DND-41 (cell line): ENCODE measurements at regions not wholly inside any gene's neighbourhood (a gene's known extent, or its start where the extent isn't known, plus 50 kb on each side); places are given as distances from the start of the nearest gene placed in this dataset.

Experiments used
- ATAC-seq: fragments of 200-7000 bp; cut with Tn5 transposase; 3 replicates; pipeline ENCODE4 v1.9.1; 2021; ENCODE audit warnings: low read depth; ENCODE audit not compliant: insufficient read depth
- DNase-seq: peaks from one replicate; pipeline ENCODE4 v3.0.0-alpha.2; 2020
- H2AFZ ChIP-seq: 2 replicates; pipeline ENCODE4 v1.6.0; 2012; ENCODE audit warnings: low read depth, low read length
- H3K27ac ChIP-seq: 2 replicates; pipeline ENCODE4 v1.5.1; 2012; ENCODE audit warnings: low read length, inconsistent platforms
- H3K27me3 ChIP-seq: fragments of 200-600 bp; sonication (generic); 2 replicates; pipeline ENCODE4 v1.6.0; 2012; ENCODE audit warnings: low read length, mild to moderate bottlenecking, inconsistent platforms; ENCODE audit not compliant: insufficient read depth, poor library complexity
- H3K36me3 ChIP-seq: 2 replicates; pipeline ENCODE4 v1.5.1; 2012; ENCODE audit warnings: low read length, inconsistent platforms; ENCODE audit not compliant: insufficient read depth
- H3K4me1 ChIP-seq: 2 replicates; pipeline ENCODE4 v1.5.1; 2012; ENCODE audit warnings: mild to moderate bottlenecking, low read length; ENCODE audit not compliant: insufficient read depth
- H3K4me2 ChIP-seq: 2 replicates; pipeline ENCODE4 v1.6.0; 2012; ENCODE audit warnings: mild to moderate bottlenecking, moderate library complexity, low read length, inconsistent platforms; ENCODE audit not compliant: insufficient read depth
- H3K4me3 ChIP-seq, 2 experiments: fragments of 200-600 bp in 1 of 2; shearing (Covaris generic) in 1 of 2; 2 replicates each; pipeline ENCODE4 v1.5.1; 2012 to 2016; ENCODE audit warnings: inconsistent platforms in 2 of 2, low read length in 2 of 2, mild to moderate bottlenecking in 2 of 2, low read depth in 1 of 2, moderate library complexity in 1 of 2
- H3K79me2 ChIP-seq: 2 replicates; pipeline ENCODE4 v1.6.0; 2012; ENCODE audit warnings: low read length, inconsistent platforms; ENCODE audit not compliant: insufficient read depth
- H3K9ac ChIP-seq: 2 replicates; pipeline ENCODE4 v1.6.0; 2012; ENCODE audit warnings: low read depth, mild to moderate bottlenecking, inconsistent platforms, low read length, moderate library complexity
- H3K9me3 ChIP-seq: 2 replicates; pipeline ENCODE4 v1.5.1; 2012; ENCODE audit warnings: low read length, moderate library complexity, mild to moderate bottlenecking, inconsistent platforms; ENCODE audit not compliant: insufficient read depth, severe bottlenecking
- H4K20me1 ChIP-seq: 2 replicates; pipeline ENCODE4 v1.6.0; 2012; ENCODE audit warnings: low read length; ENCODE audit not compliant: insufficient read depth
- EZH2 ChIP-seq: IDR thresholded peaks from 3 replicates; pipeline ENCODE4 v1.6.1; 2012; ENCODE audit warnings: borderline replicate concordance, low read depth, mild to moderate bottlenecking, moderate library complexity, low read length, inconsistent platforms; ENCODE audit not compliant: severe bottlenecking
- TF ChIP-seq, protein P1 (sequence below): IDR thresholded peaks from 2 replicates; pipeline ENCODE4 v1.5.1; 2012; ENCODE audit warnings: borderline replicate concordance, low read length, moderate library complexity, mild to moderate bottlenecking; ENCODE audit not compliant: poor library complexity, severe bottlenecking; ENCODE audit errors: extremely low read depth

DNA sequence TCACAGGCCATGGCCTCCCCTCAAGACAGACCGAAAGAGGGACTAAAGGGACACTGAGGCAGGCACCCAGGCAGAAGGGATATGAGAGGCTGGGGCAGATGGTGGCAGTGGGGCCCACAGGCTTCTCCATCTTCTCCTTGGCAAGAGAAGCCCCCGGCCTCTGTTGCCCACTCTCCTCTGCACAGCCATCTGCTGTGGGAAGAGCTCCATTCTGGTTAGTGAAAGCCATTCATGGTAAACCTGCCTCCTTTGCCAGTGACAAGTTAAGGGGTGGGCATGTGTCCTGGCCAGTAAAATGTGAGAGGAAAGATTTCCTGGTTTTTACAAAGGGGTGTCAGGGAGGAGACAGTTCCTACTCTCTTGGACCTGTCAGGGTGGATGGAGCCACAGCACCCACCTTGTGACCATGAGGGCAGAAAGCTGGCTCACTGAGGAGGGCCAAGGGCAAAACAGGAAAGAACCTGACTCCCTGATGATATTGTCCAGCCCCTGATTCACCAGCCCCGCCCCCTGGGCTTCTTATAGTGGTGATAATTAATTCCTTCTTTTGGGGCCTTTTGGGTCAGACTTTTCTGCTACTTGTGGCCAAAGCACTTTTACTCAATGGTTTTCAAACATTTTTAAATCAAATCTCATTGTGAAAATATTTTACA lies 130.4 kb upstream of the SMAD3 start:
- H3K4me1 ChIP-seq, result no peaks in the 10 kb centered on the region
- peaks cover 7% of the 10 kb centered on the region for H3K9me3 ChIP-seq
- H3K27me3 ChIP-seq, result peaks cover 3% of the 10 kb centered on the region
- H2AFZ ChIP-seq, result no peak overlapping the region
- no peak overlapping the region for H3K4me3 ChIP-seq
- no peak overlapping the region for H3K27ac ChIP-seq
- DNase-seq (no peak), ATAC-seq (no peak)
- H3K36me3 ChIP-seq, result no peaks in the 10 kb centered on the region
- no peaks in the 10 kb centered on the region for H4K20me1 ChIP-seq
- no peaks in the 10 kb centered on the region for H3K79me2 ChIP-seq
- no peak for TF ChIP-seq EZH2
- TF ChIP-seq, protein P1, sequence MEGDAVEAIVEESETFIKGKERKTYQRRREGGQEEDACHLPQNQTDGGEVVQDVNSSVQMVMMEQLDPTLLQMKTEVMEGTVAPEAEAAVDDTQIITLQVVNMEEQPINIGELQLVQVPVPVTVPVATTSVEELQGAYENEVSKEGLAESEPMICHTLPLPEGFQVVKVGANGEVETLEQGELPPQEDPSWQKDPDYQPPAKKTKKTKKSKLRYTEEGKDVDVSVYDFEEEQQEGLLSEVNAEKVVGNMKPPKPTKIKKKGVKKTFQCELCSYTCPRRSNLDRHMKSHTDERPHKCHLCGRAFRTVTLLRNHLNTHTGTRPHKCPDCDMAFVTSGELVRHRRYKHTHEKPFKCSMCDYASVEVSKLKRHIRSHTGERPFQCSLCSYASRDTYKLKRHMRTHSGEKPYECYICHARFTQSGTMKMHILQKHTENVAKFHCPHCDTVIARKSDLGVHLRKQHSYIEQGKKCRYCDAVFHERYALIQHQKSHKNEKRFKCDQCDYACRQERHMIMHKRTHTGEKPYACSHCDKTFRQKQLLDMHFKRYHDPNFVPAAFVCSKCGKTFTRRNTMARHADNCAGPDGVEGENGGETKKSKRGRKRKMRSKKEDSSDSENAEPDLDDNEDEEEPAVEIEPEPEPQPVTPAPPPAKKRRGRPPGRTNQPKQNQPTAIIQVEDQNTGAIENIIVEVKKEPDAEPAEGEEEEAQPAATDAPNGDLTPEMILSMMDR, result no peak
- H3K4me2 ChIP-seq, result no peak overlapping the region
- H3K9ac ChIP-seq, result no peak overlapping the region

DNA sequence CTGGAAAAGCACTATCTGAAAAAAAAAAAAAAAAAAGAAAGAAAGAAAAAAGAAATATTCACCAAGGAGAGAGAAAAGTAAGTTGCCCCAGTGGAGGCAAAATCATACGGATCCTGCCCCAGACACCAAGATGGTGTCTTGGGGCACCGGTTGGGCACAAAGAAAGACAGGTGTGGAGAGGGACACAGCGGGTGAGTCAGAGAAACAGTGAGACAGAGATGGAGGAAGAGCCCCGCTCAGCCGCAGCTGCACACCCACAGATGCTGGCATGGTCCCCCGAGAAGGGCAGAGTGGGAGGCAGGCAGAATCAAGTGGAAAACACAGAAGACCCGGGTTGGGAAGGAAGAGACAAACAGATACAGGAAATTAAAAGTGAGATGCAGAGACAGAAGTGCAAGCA lies 129.7 kb upstream of the SMAD3 start:
- ATAC-seq (no peak), DNase-seq (no peak)
- H3K27ac ChIP-seq, result no peak overlapping the region
- no peaks in the 10 kb centered on the region for H3K36me3 ChIP-seq
- H3K27me3 ChIP-seq, result peaks cover 2% of the 10 kb centered on the region
- no peaks in the 10 kb centered on the region for H4K20me1 ChIP-seq
- no peak overlapping the region for H3K4me3 ChIP-seq
- H3K4me1 ChIP-seq, result no peaks in the 10 kb centered on the region
- H2AFZ ChIP-seq, result no peak overlapping the region
- H3K4me2 ChIP-seq, result no peak overlapping the region
- peaks cover 7% of the 10 kb centered on the region for H3K9me3 ChIP-seq
- no peak overlapping the region for H3K9ac ChIP-seq
- TF ChIP-seq, protein P1, result no peak
- TF ChIP-seq EZH2, result no peak
- H3K79me2 ChIP-seq, result no peaks in the 10 kb centered on the region

DNA sequence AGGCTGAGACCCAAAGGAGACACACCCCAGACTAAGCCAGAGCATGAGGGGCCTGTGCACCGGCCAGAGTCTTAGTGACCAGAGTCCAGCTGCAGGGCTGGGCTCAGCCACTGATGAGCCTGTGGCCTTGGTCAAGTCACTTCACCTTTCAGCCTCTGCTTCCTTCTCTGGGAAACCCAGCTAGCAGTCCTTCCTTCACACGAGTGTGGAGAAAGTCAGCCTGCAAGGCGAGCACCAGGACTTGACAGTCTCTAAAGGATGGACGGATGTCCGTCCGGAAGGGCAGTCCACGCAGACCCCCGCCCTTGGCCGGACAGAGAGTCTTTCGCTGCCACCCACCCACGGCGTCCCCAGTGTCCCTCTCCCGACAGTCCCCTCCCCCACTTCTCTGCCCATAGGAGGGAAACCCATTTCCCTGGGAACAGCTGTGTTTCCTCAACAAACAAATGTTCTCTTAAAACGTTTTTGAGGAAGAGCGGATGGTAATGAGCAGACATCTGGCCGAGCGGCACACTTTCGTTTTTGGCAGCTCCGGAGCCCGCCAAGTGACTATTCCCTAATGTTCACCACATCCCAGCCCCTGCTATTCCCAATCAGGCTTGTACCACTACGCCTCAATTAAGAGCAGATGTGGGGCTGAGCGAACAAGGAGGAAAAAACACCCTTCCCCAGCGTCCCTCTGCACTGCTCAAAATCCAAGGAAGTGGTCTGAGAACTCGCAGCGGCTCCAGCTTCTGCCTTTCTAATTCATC lies 129.1 kb upstream of the SMAD3 start:
- Histone ChIP-seq H3K79me2 (no peaks in the 10 kb centered on the region), H3K9ac (no peak overlapping the region), H3K27ac (no peak overlapping the region), H3K4me1 (no peaks in the 10 kb centered on the region), H4K20me1 (no peaks in the 10 kb centered on the region), H3K4me3 (no peak overlapping the region), H3K9me3 (peaks cover 7% of the 10 kb centered on the region), H3K4me2 (no peak overlapping the region), H2AFZ (no peak overlapping the region), H3K36me3 (no peaks in the 10 kb centered on the region), H3K27me3 (no peaks in the 10 kb centered on the region)
- DNase-seq (no peak), ATAC-seq (no peak)
- no peak for TF ChIP-seq EZH2
- TF ChIP-seq, protein P1, result no peak
